DMS114 treated with DMSO at 0.1 percent for 48 hours (cell line): ENCODE measurements at regions not wholly inside any gene's neighbourhood (a gene's known extent, or its start where the extent isn't known, plus 50 kb on each side); places are given as distances from the start of the nearest gene placed in this dataset.

Source experiments
- DNase-seq: peaks from one replicate; lab custom pipeline; 2025; ENCODE audit not compliant: unreplicated experiment; lab: John Stamatoyannopoulos, UW

DNA sequence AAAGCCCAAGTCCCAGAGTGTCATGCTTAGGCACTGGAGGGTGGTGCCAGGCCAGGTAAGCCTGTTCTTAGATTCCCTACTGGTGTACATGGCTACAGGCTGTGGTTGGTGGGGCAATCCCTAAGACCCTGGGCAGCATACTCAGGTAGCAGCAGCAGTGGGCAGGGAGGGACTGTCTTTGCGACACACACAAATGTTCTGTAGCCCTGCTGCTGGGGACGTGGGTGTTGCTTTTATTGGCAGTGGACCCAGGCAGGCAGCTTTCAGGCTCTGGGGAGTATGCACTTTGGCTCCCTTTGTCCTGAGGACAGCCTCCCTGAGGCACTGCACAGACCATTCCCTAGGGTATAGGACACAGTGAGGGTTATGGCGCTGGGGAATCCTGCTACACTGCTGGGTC, 137.1 kb upstream of the ADAMTS19 start:
- DNase-seq = no peak

DNA sequence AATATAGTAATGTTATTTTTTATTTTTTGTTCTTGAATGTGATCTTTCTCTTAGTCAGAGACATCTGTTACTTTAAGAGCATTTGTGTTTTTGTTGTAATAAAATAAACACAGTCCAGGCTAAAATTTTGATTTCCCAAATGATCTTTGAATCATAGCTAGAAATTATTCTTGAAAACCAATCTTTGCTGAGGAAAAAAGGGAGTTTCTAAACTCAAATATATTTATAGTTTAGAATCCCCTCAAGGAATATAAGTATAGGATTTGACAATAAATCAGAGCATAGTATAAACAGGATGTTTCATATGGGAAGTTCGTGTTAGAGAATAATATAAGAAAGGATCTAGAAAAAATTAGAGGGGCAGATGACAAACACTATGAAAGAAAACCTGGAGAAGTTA, 118.8 kb upstream of the ADAMTS19 start:
- no peak for DNase-seq

- no peak for DNase-seq
Measured at GRCh38 chr5:129342796-129343195, 117.3 kb upstream of the ADAMTS19 start.

DNA sequence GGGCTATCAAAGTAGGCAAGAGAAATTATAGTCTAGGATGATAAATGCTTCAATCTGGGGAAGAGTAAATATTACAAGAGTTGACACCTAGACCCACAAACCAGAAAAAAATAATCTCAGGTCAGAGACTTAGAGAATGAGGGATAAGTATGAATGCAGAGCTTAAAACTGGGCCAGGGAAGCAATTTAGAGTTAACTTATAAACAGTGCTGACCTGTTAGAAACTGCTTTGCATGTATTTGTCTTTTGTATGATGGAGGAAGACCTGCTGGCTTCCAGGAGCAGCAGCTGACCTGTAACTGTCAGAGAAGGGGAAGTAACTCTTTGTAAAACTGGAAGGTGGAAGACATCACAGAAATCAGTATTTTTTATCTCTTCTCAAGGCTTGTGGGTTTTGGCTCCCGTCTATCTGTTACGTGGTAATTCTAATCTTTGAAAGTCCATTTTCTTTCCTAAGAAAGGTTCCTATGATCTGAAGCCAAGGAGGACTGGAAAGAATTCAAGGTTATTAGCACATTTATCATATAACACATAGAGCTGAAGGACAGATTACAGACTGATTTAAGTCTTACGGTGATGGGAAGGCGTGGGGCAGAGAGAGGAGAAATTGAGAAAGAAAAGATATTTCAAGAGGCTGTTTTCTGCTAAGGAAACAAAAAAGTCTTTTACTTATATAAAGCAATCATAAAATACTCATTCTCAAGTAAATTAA, 114.7 kb upstream of the ADAMTS19 start:
- no peak for DNase-seq

DNA sequence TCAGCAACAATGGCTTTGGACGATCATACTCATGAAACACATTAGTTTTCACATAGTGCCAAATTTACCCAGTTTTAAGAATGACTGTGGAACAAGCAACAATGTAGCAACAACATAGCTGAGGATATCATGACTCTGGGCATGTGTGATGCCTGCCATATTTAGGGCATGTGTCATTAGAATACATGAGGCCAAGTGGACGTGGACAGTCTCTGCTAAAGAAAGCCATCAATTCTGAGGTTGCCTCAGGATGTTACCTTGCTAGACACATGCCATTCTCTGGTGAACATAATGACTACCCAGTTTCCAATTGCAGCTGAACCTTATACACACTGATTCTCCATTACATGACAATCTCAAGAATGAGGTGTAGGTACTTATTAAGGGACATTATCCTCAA, 103.3 kb upstream of the ADAMTS19 start:
- no peak for DNase-seq

DNA sequence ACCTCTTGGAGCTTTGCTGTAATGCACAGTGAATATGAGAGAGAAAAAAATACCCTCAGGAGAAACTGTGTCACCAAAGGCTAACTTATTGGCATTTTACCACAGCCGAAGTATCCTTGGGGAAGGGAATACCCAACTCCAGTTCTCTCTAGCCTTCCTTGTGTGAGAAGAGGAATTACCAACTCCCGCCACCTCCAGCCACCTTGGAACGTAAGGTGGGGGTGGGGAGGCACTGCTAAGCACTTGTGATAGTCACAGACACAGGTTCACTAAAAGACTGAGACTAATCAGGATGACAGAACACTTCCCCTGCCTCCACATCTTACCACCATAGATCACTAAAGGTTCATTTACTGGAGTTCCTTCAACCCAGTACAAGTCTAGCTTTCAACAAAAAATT, 102.0 kb upstream of the ADAMTS19 start:
- no peak for DNase-seq

DNA sequence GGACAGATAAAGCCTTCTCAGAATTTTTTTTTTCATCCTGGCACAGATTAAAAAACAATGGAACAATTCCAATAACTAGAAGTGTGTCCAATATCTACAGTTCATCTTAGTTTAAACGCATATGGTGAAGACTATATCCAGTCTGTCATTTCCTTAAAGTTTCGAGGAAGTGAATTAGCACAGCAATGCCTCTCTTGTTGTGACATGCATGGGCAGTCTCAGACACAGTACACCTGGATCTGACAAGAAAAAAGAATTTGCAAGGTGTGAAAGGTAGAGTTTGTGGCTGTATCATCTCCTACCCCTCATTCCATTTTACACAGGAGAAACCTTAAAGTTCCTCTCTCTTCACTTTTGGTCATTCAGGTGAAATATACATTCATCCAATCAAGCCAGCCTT, 100.6 kb upstream of the ADAMTS19 start:
- no peak for DNase-seq

GRCh38 chr5:129361441-129362025, 98.6 kb upstream of the ADAMTS19 start:
- DNase-seq = no peak

- no peak for DNase-seq
Measured at GRCh38 chr5:129362456-129362855, 97.6 kb upstream of the ADAMTS19 start.

DNA sequence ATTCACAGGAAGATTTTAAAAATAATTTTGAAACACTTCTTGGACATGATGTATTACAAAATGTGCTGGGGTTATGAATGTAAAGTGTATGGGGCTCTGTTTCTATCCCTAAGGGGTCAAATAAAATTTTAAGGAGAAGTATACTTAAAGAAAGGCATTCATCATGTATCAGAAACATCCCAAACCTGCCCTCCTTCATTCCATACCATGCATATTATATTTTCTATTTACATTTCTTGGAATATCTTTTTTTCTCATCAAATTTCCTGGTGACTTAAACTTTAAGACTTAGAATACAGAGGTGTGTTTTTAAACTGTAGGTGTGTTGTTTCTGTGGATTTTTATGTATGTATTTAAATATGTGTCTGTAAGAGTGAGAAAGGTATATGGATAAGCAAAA, 96.1 kb upstream of the ADAMTS19 start:
- no peak for DNase-seq

DNA sequence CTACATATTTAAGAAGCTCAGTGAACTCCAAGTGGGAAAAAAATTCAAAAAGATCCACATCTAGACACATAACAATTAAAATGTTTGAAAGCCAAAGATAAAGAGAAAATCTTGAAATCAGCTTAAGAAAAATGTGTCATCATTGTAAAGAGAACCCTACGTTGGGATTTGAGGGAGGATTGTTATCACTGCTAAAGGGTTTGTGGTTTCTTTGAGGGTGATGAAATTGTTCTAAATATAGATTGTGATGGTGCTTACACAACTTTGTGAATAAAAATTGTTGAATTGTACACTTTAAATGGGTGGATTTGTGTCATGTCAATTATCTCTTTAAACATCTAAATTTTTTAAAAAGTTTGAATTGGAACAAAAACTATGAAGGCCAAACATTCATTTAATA, 92.2 kb upstream of the ADAMTS19 start:
- no peak for DNase-seq

DNA sequence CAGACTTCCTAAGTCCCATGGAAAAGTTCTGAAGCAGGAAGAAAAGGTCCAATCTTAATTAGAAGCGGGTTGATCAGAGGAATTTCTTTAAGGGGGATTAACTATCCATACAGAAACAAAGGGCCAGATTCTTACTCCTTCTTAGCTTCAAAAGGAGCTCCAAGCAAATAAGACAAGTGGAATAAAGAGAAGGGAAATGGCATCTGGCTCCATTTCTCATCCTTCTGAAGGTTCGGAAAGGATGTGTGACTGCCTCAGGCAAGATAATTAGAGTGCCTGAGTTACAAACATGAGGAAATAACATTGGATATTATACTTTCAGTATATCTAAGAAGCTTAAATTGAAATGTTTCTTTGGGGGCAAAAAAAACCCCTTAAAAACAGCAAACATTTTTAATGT, 88.1 kb upstream of the ADAMTS19 start:
- no peak for DNase-seq

GRCh38 chr5:129377504-129377903, 82.6 kb upstream of the ADAMTS19 start:
- DNase-seq = no peak

DNA sequence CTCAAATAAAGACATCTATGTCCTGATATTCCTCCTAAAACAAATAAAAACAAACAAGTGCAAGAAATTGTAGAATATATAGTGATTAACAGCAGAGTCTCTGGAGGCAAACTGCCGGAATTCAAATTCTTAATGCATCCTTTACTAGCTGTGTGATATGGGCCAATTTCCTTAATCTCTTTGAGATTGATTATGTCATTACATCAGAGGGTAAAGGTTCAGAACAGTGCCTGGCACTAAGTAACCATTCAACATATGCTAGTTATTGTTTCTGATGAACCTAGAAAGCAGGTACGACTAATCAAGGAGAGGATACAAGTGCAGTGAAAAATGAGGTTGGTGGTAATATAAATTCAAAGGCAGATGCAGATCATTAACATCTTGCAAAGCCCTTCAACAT, 81.1 kb upstream of the ADAMTS19 start:
- no peak for DNase-seq

- no peak for DNase-seq
Measured at GRCh38 chr5:129379406-129379805, 80.7 kb upstream of the ADAMTS19 start.

- DNase-seq = no peak
Measured at GRCh38 chr5:129382921-129383672, 77.0 kb upstream of the ADAMTS19 start.

DNA sequence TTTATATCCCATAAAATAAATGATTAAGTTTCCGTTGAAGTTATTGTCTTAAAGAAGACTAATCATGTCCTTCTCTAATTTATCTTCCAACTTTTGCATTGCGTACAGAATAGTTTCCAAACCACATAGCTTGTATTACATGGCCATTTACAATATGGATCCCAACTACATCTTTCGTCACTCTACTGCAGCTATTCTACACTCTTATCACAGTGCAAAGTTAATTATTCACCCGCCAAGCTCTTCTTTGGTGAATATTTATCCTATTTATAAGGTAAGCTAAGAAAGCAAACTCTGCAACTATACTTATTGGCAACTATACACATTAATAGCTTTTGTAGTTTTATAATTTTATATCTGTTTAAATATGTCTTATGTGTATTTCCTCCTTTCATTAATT, 75.9 kb upstream of the ADAMTS19 start:
- DNase-seq = no peak

DNA sequence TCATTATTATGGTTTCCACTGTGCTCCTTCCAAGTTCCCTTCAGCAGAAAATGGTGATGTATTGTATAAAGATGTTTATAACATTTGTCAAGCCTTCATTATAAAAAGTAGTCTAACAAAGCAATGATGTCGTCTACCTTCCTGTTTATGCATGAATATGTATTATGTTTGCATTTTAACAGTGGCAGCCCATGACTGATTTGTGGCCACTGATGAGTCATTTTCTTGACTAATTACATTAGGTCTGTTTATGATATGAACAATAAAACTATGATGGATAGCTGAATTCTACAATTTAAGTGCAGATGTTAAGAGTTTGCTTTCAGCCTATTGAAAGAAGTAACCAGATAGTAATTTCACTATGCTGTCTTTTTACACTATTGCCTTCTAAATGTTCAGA, 75.4 kb upstream of the ADAMTS19 start:
- no peak for DNase-seq

GRCh38 chr5:129387944-129388343, 72.2 kb upstream of the ADAMTS19 start:
- DNase-seq = no peak

- DNase-seq = no peak
Measured at GRCh38 chr5:129392681-129393080, 67.4 kb upstream of the ADAMTS19 start.

DNA sequence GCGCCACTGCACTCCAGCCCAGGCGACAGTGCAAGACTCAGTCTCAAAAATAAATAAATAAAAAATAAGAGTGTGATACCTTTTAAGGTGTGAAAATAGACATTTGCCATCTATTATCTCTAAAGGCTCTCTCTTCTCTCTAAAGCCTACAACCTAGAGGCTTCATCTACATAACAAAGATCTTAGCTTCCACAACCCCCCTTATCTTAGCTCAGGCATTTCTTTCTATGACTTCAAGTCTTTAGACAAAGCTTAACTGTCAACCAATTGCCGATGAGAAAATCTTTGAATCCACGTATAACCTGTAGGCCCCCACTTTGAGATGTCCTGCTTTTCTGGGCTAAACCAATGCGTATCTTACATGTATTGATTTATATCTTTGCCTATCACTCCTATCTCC, 64.9 kb upstream of the ADAMTS19 start:
- no peak for DNase-seq

- no peak for DNase-seq
Measured at GRCh38 chr5:129398026-129398678, 61.9 kb upstream of the ADAMTS19 start.
